CD4-positive, alpha-beta T cell treated with Interleukin-6 for 4 hours (primary cell): ENCODE measurements at regions not wholly inside any gene's neighbourhood (a gene's known extent, or its start where the extent isn't known, plus 50 kb on each side); places are given as distances from the start of the nearest gene placed in this dataset.
"Not testable (repeated sequence)": the region's sequence is repeated elsewhere in the genome, so short reads cannot be mapped to it uniquely, and the experiment has no call there.

Source experiments
- DNase-seq: peaks from one replicate; pipeline ENCODE4 v3.0.0-alpha.2; 2020; ENCODE audit warnings: mixed read lengths

DNA sequence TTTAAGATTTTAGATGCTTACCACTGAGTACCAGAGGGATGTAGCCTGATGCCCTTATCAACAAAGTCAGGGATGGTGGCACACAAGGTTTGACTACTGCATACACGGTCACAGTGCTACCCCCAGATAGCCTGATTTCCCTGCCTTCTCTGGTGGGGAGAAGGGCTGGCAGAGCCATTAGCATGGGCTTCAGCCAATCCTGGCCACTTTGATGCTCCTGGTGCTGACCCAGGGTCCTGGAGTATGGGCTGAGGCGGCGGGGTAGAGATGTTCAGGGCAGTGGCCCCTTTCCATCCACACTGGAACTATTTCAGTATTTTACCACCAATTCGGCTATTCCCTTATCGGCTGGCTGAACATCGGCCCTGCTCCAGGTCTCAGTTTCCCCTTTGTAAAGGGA, 83.2 kb downstream of the POTEB3 start:
- DNase-seq = not testable (repeated sequence)

- DNase-seq = not testable (repeated sequence)
Observed at GRCh38 chr15:21355944-21356343, 84.4 kb downstream of the POTEB3 start.

DNA sequence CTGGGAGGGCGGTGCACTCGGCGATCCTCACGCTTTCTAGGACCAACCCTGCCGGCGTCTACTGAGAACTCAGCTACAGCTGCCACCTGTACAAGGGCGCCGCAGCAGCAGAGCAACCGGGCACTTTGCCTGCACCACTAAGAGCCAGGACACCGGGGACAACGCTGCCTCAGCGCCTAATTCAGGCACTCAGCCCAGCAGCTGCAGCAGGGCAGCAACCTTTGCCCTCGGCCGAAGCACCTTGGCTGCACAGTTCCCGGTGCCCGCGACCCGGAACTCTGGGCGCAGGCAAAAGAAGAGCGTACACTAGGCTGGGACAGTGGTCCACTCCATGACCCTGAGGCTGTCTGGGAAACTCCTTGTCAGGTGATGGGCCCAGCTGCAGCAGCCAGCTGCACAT, 85.7 kb downstream of the POTEB3 start:
- DNase-seq = not testable (repeated sequence)

DNA sequence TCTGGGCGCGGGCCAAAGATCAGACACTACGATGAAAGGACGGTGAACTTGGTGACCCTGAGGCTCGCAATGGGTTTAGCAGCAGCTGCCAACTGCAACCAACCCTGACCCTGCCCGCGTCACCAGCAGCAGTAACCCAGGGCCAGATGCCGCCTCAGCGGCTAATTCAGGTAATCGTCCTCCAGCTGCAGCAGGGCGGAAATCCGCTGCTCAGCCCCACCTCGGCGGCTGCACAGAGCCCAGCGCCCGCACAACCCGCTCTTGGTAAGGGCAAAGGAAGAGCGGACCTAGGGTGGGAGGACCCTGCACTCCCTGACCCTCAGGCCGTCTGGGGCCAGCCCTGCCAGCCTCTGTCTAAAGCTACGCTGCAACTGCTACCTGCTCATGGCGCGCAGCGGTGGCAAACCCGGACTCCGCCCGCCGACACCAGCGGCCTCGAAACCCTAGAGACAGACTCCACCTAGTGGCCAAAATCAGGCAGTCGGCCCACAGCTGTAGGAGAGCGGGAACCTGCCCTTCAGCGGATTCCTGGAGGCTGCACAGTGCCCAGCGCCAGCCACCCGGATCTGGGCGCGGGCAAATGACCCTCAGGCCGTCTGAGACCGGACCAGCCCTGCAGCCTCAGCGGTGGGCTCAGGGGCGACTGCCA, 87.5 kb downstream of the POTEB3 start:
- not testable (repeated sequence) for DNase-seq

DNA sequence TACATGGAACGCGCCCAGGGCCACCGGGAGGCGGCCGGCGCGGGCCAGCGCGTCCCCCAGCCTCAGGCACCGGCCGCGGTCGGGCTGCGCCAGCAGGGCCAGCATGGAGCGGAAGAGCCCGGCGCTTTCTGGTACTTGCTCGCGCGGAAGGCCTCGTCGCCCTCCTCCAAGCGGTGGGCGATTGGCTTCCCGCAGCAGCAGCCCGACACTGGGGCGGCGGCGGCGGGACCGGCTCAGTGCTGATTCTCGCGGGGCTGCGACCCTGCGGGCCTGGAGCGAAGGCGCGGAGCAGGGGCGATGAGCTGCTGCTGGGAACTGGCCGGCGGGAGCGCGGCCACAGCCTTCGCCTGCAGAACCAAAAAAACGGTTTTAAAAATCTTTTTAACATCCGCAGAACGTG, 95.3 kb downstream of the POTEB3 start:
- DNase-seq = not testable (repeated sequence)

GRCh38 chr15:21344500-21344899, 95.8 kb downstream of the POTEB3 start:
- DNase-seq = not testable (repeated sequence)

GRCh38 chr15:21337028-21337427, 103.3 kb downstream of the POTEB3 start:
- DNase-seq = not testable (repeated sequence)

- DNase-seq = not testable (repeated sequence)
Observed at GRCh38 chr15:21324720-21325460, 115.4 kb downstream of the POTEB3 start.

GRCh38 chr15:21284353-21284752, 155.9 kb downstream of the POTEB3 start:
- not testable (repeated sequence) for DNase-seq

DNA sequence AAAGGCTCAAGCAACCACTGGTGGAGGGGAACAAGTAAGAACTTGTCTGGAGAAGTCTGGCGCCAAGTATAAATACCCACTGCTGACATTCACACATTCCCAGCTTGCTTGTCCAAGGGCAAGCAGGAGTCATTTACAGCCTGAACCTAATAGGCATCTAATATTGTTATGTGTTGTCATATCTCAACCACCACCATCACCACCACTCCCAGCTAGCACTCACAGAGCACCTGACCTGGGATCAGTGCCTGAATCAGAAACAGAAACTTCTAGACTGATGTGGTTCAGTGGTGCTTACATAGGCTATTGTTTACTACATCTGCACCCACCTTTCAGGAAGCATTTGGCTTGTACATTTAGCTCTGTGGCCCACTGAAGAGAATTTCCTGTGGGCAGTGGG, 157.1 kb downstream of the POTEB3 start:
- DNase-seq = not testable (repeated sequence)

DNA sequence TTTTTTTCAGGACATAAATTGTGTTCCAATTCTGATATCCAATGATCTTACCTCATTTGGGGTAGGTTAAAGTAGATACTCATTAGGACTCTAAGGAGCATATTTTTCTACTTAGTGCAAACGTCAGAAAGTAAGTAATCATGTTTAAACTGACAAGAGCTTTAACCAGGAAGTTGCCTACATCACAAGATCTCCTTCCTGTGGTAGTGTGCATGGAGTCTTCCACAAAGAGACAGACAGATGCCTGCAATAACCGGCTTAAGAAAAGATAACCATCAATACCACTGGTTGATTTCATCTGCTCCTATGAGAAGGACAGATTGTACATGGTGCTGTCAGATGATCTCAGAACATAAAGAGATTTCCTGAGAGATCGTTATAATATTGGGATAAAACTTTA, 160.0 kb downstream of the POTEB3 start:
- DNase-seq = not testable (repeated sequence)

- DNase-seq = not testable (repeated sequence)
Observed at GRCh38 chr15:21272176-21272982, 167.9 kb downstream of the POTEB3 start.

- no peak for DNase-seq
Observed at GRCh38 chr15:21271566-21271965, 168.7 kb downstream of the POTEB3 start.

DNA sequence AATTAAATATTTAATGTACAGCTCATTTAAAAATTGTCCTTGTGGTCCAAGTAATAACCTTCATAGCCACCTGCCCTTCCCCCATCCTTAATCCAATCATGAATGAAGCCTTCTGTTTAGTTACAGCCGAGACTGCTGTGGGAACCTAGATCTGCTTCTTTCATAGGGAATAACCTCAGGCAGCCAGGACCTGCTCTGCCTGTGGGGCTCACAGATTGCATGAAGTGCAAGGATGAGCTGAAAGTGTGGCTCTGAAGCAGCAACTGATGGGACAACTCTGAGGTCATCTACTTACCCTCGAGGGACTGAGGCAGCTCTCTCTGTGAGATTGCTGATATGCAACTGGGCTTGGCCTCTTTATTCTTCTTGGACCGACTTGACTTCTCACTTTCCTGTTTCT, 169.8 kb downstream of the POTEB3 start:
- DNase-seq = no peak

DNA sequence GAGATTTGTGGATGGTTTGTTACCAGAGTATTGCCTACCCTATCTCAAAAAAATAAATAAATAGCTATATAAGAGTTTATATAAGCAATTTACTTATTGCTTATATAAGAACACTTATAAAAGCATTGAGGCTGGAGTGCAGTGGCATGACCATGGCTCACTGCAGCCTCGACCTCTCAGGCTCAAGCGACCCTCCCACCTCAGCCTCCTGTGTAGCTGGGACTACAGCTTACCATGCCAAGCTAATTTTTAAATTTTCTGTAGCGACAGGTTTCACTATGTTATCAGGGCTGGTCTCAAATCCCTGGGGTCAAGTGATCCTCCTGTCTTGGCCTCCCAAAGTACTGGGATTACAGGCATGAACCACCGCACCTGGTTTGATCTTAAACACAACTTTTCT, 170.6 kb downstream of the POTEB3 start:
- DNase-seq = not testable (repeated sequence)

DNA sequence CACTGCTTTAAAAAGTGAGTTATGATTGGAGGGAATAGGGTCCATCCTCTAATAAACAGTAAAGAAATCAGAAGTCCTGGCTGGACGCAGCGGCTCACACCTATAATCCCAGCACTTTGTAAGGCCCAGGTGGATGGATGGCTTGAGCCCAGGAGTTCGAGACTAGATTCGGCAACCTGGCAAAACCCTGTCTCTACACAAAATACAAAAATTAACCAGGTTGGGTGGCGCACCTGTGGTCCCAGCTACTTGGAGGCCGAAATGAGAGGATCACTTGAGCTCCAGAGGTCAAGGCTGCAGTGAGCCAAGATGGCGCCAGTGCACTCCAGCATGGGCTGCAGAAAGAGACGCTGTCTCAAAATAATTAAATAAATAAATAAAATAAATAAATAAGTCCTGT, 171.2 kb downstream of the POTEB3 start:
- no peak for DNase-seq

DNA sequence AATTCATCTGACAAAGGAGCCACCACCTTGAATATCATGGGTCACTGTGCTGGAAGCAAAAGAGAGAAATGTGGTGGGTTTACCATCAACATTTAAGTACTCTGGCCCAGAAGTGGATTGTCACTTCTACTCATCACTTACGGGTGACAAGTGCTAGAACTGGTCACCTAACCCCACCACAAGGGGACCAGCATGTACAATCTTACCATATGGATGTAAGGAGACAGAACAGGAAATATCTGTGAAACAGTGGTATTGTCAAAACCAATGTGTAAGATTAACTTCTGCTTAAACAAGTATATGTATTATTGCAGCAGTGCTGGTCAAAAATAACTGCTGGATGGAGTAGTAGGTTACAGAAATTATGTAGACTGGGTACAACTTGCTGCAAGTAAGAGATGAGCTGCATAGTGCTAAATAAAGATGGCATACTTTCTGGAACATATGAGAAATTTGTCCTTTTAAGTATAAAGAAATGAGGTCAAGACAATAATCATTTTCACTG, 171.8 kb downstream of the POTEB3 start:
- no peak for DNase-seq

DNA sequence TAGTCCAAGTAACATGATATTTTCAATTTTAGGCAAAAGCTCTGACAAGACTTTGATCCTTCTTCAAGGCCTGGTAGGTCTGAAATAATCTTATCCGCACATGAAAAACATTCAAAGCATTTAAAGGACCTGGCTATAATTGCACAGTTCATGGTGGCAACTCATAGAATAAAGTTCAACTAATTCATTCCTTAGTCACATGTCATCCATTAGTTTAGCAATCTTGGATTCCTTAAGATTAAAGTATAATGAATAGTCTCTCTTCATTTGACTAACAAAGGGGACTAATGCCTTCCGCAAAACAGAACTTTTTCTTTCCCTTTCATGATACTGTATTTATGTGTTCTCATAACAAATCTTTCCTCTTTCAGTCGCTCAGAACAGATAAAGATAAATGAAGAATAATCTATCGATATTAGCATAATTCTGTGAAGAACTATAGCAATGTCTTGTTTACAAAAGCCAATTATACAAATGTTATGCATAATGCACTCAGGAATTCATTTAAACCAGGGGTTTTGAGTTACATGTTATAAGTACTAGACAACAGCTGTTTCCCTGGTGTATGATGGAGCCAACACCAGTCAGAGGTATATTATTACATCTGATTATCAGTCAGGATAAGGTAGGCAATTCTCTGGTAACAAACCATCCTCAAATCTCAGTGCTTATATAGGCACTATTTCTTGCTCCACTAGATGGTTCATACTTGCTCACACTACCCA, 172.5 kb downstream of the POTEB3 start:
- DNase-seq = no peak

- DNase-seq = no peak
Observed at GRCh38 chr15:21267226-21267625, 173.1 kb downstream of the POTEB3 start.

DNA sequence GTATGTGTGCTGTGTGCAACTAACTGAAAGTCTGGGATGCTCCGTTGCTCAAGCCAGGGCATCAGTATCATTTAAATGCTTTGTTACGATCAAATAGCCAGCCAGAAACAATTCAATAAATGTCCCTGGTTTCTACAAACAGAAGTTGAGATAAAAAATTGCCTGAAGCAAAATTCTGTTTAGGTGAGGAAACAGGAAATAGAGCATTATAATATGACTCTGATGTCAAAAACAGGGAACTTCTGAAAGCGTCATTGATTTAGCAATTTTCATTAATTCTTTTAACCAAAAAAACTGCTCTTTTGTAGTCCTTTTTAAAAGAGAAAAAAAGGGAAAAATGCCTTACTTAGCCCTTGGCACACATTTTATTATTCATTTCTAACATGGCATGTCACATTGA, 174.7 kb downstream of the POTEB3 start:
- not testable (repeated sequence) for DNase-seq

DNA sequence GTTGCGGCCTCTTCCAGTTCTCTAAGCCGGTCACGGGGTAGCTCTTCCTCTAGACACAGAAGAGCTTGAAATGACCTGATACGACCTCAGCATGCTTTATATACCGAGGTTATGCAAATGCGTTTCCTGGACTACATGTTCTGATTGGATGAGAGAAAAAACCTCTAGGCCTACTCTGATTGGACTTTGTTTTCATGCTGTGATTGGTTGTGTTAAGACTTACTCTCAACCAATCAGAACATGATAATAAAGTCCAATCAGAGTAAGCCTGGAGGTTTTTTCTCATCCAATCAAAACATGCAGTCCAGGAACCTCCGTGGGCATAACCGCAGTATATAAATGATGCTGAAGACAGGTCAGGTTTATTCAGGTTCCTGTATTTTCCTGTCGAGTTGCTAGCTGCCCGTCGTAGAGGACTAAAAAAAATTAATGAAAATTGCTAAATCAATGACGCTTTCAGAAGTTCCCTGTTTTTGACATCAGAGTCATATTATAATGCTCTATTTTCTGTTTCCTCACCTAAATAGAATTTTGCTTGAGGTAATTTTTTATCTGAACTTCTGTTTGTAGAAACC, 177.4 kb downstream of the POTEB3 start:
- DNase-seq = no peak
